Fibroblast of villous mesenchyme (primary cell): ENCODE measurements at regions not wholly inside any gene's neighbourhood (a gene's known extent, or its start where the extent isn't known, plus 50 kb on each side); places are given as distances from the start of the nearest gene placed in this dataset.

ENCODE experiments used
- DNase-seq: peaks from one replicate; pipeline ENCODE4 v3.0.0-alpha.2; 2010; ENCODE audit warnings: low read depth
- H3K4me3 ChIP-seq: 2 replicates; pipeline ENCODE4 v1.5.1; 2011; ENCODE audit warnings: low read depth, mild to moderate bottlenecking, low read length
- TF ChIP-seq, protein P1 (sequence below): IDR thresholded peaks from 2 replicates; pipeline ENCODE4 v1.5.1; 2012; ENCODE audit warnings: low read depth, mild to moderate bottlenecking, low read length; ENCODE audit not compliant: insufficient read depth

DNA sequence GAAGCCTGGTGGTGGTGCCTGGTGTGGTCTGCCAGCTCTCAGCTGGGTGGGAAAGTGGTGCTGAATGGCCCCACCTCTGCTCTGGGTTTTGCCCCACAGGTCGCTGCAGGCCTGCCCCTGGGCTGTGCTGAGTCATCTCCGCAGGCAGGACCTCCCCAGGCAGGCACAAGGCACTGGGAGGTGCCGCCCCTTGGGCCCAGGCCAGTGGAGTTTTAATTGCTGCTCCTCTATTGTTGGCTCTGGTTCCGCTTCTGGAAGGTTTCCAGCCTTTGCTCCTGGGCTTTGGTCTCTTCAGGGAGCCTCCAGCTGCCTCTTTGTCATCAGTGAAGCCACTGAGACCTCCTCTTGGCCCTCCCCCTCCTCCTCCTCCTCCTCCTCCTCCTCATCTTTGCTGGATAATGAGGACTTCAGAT, 180.3 kb upstream of the GRB10 start:
- H3K4me3 ChIP-seq, result no peak overlapping the region
- DNase-seq, result peak; percentile 47
- TF ChIP-seq, protein P1, sequence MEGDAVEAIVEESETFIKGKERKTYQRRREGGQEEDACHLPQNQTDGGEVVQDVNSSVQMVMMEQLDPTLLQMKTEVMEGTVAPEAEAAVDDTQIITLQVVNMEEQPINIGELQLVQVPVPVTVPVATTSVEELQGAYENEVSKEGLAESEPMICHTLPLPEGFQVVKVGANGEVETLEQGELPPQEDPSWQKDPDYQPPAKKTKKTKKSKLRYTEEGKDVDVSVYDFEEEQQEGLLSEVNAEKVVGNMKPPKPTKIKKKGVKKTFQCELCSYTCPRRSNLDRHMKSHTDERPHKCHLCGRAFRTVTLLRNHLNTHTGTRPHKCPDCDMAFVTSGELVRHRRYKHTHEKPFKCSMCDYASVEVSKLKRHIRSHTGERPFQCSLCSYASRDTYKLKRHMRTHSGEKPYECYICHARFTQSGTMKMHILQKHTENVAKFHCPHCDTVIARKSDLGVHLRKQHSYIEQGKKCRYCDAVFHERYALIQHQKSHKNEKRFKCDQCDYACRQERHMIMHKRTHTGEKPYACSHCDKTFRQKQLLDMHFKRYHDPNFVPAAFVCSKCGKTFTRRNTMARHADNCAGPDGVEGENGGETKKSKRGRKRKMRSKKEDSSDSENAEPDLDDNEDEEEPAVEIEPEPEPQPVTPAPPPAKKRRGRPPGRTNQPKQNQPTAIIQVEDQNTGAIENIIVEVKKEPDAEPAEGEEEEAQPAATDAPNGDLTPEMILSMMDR, result no peak

DNA sequence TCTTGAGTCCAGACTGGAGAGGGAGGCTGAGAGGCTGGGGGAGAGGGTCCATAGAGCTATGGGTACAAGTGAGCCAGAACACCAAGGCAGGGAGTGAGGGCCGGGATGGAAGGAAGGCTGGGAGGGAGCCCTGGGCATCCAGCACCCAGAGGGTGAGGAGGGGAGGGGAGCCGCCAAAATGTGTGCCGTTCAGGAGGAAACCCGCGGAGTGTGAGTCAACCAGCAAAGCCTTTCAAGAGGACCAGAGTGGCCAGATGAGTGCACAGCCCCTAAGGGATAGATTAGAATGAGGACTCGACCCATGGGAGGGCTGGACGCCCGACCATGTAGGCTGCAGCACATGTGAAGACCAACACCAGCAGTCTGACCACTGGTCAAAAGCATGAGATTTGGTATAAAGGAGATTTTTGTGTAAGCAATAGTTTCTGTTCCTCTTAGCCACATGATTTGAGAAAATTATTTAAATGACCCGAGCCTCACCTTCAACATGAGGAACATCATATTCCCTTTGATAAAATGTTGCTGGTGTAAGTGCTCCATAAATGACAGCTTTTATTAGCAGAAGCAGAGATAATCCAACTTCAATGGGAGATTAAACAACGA, 179.7 kb upstream of the GRB10 start:
- DNase-seq, result no peak
- H3K4me3 ChIP-seq, result no peak overlapping the region
- TF ChIP-seq, protein P1, result no peak

DNA sequence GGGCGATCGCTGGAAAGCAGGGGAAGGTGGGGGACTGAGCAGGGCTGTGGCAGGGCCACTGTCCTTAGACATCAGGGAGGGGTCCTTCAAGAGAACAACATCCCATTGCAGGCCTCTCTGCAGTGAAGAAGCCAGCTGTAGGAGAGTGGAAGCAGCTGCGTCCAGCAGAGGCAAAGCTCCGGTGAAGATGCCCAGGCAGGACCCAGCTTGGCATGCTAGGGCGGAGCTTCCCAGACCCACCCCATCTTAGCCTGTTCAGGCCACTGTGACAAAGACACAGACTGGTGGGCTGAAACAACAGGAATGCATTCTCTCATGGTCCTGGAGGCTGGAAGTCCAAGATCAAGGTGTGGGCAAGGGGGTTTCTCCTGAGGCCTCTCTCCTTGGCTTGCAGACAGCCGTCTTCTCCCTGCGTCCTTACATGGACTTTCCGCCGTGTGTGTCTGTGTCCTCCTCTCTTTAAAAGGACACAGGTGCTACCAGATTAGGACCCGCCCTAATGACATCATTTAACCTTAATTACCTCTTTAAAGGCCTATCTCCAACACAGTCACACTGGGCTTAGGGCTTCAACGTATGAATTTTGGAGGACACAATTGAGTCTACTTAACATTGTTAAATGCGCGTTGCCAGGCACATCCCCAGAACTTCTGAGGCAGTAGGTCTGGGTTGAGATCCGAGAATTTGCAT, 178.1 kb upstream of the GRB10 start:
- TF ChIP-seq, protein P1, result no peak
- H3K4me3 ChIP-seq, result no peak overlapping the region
- DNase-seq, result no peak

DNA sequence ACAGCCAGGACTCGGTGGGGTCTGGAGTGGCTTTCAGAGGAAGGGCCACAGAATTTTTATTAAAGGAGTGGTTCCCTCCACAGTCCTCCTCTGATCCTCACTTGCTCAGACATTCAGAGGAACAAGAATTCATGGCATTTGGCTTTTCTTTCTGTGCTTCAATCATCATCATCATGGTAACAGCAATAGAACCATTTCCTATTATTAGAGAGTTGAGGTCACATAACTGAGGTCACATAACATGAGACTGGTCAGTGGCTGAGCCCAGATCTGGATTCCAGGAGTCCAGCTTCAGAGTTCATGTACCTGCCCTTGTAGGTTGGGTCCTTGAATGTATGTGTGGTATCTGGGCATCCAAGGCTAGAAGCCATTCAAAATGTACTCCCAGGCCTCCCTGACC, 177.3 kb upstream of the GRB10 start:
- H3K4me3 ChIP-seq, result no peak overlapping the region
- TF ChIP-seq, protein P1, result no peak
- DNase-seq, result no peak

DNA sequence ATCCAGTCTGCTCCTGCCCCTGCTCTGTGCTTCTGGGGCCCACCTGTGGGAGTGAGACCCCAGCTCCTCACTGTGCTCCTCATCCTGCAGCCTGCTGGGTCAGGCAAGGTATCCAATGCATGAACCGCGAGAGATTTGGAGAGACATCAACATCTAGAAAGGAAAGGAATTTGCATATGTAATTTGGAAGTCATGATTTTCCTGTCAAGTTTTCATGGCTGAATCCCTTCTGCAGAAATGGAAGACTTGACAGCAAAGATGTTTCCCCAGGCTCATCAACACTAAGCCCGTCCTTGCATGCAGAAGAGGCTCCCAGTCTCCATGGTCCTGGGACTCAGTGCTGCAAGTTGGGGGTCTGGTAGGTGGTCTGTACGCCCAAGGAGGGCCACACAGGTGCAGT, 176.9 kb upstream of the GRB10 start:
- TF ChIP-seq, protein P1, result no peak
- DNase-seq, result no peak
- no peak overlapping the region for H3K4me3 ChIP-seq

DNA sequence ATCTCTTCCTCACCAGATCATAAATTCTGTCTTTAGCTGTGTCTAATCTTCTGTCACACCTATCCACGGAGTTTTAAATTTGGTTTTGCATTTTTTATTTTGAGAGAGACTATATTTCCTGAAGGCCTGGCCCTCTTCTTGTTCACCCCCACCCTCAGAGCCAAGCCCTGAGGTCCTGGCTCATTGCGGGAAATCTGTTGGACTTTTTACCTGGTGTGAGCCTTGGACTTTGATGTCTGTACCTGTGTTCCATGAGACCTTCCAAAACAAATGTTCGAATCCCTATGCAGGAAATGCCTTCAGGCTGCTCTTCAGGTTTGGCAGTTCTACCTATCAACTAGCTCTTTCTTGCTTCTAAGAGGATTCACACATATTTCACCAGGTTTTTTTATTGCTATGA, 175.2 kb upstream of the GRB10 start:
- no peak for DNase-seq
- no peak overlapping the region for H3K4me3 ChIP-seq
- TF ChIP-seq, protein P1, result no peak
